H9 (cell line): ENCODE measurements at regions not wholly inside any gene's neighbourhood (a gene's known extent, or its start where the extent isn't known, plus 50 kb on each side); places are given as distances from the start of the nearest gene placed in this dataset.
A peak's percentile ranks its signal among the peaks of the same experiment; 100 is the strongest.

ENCODE experiments used
- DNase-seq: peaks from one replicate; pipeline ENCODE4 v3.0.0-alpha.2; 2017
- H2AFZ ChIP-seq: one replicate; pipeline ENCODE4 v1.6.1; 2013; ENCODE audit warnings: mild to moderate bottlenecking, low read length, control low read depth, moderate library complexity
- H2AK5ac ChIP-seq: 2 replicates; pipeline ENCODE4 v1.6.1; 2013; ENCODE audit warnings: low read length, control low read depth, mixed read lengths; ENCODE audit not compliant: insufficient read length
- H2BK120ac ChIP-seq: one replicate; pipeline ENCODE4 v1.6.1; 2013; ENCODE audit warnings: low read depth, mild to moderate bottlenecking, low read length, control low read depth, inconsistent platforms; ENCODE audit not compliant: poor library complexity, severe bottlenecking
- H2BK12ac ChIP-seq: 2 replicates; pipeline ENCODE4 v1.6.1; 2013; ENCODE audit warnings: low read length, control low read depth, mixed read lengths, low read depth; ENCODE audit not compliant: insufficient read length
- H2BK15ac ChIP-seq: 2 replicates; pipeline ENCODE4 v1.6.1; 2013; ENCODE audit warnings: low read depth, low read length, control low read depth
- H2BK20ac ChIP-seq: one replicate; pipeline ENCODE4 v1.6.1; 2013; ENCODE audit warnings: low read depth, mild to moderate bottlenecking, low read length, control low read depth, inconsistent platforms; ENCODE audit not compliant: poor library complexity, severe bottlenecking
- H2BK5ac ChIP-seq: 2 replicates; pipeline ENCODE4 v1.6.1; 2013; ENCODE audit warnings: low read length, control low read depth, mixed read lengths; ENCODE audit not compliant: insufficient read length
- H3K14ac ChIP-seq: 2 replicates; pipeline ENCODE4 v1.6.1; 2013; ENCODE audit warnings: low read length, control low read depth; ENCODE audit not compliant: insufficient read depth
- H3K18ac ChIP-seq: 2 replicates; pipeline ENCODE4 v1.6.1; 2013; ENCODE audit warnings: low read depth, mild to moderate bottlenecking, mixed read lengths, low read length, control low read depth; ENCODE audit not compliant: insufficient read length
- H3K23ac ChIP-seq: 2 replicates; pipeline ENCODE4 v1.6.1; 2013; ENCODE audit warnings: low read length, control low read depth, mixed read lengths, low read depth; ENCODE audit not compliant: insufficient read length
- H3K23me2 ChIP-seq: 2 replicates; pipeline ENCODE4 v1.6.1; 2013; ENCODE audit warnings: low read depth, mild to moderate bottlenecking, mixed read lengths, low read length, control low read depth; ENCODE audit not compliant: insufficient read length, poor library complexity, severe bottlenecking
- H3K27ac ChIP-seq: 2 replicates; pipeline ENCODE4 v1.5.1; 2013; ENCODE audit warnings: low read length, control low read depth, mixed read lengths, low read depth; ENCODE audit not compliant: insufficient read length
- H3K27me3 ChIP-seq: 2 replicates; pipeline ENCODE4 v1.6.1; 2013; ENCODE audit warnings: low read length, control low read depth, inconsistent platforms; ENCODE audit not compliant: insufficient read depth
- H3K4ac ChIP-seq: 2 replicates; pipeline ENCODE4 v1.6.1; 2013; ENCODE audit warnings: low read depth, mild to moderate bottlenecking, control low read depth, inconsistent platforms, low read length, moderate library complexity
- H3K4me1 ChIP-seq: 2 replicates; pipeline ENCODE4 v1.6.1; 2013; ENCODE audit warnings: low read length, control low read depth, inconsistent platforms; ENCODE audit not compliant: insufficient read depth
- H3K4me2 ChIP-seq: 2 replicates; pipeline ENCODE4 v1.6.1; 2013; ENCODE audit warnings: low read length, control low read depth, mixed read lengths; ENCODE audit not compliant: insufficient read length, insufficient read depth
- H3K56ac ChIP-seq: 2 replicates; pipeline ENCODE4 v1.6.1; 2013; ENCODE audit warnings: low read depth, mild to moderate bottlenecking, mixed read lengths, low read length, control low read depth; ENCODE audit not compliant: insufficient read length
- H3K79me1 ChIP-seq: 2 replicates; pipeline ENCODE4 v1.6.1; 2013; ENCODE audit warnings: low read depth, mild to moderate bottlenecking, moderate library complexity, low read length, control low read depth, inconsistent platforms; ENCODE audit not compliant: insufficient read depth, poor library complexity, severe bottlenecking
- H3K79me2 ChIP-seq: 2 replicates; pipeline ENCODE4 v1.6.1; 2013; ENCODE audit warnings: low read length, control low read depth, inconsistent platforms; ENCODE audit not compliant: insufficient read depth
- H3K9ac ChIP-seq: 2 replicates; pipeline ENCODE4 v1.6.1; 2013; ENCODE audit warnings: low read length, control low read depth, mixed read lengths; ENCODE audit not compliant: insufficient read length; ENCODE audit errors: extremely low read depth
- H3K9me3 ChIP-seq: one replicate; pipeline ENCODE4 v1.6.1; 2013; ENCODE audit warnings: low read depth, low read length, inconsistent platforms; ENCODE audit not compliant: control insufficient read depth
- H3T11ph ChIP-seq: one replicate; pipeline ENCODE4 v1.6.1; 2013; ENCODE audit warnings: mild to moderate bottlenecking, low read length, control low read depth, inconsistent platforms
- H4K20me1 ChIP-seq: one replicate; pipeline ENCODE4 v1.6.1; 2013; ENCODE audit not compliant: control insufficient read depth, insufficient read length, insufficient read depth
- H4K5ac ChIP-seq: 2 replicates; pipeline ENCODE4 v1.6.1; 2013; ENCODE audit warnings: low read depth, mild to moderate bottlenecking, mixed read lengths, low read length, control low read depth; ENCODE audit not compliant: insufficient read length
- H4K8ac ChIP-seq: replicated peaks from 2 replicates; pipeline ENCODE4 v1.6.1; 2013; ENCODE audit warnings: low read length, control low read depth, mixed read lengths, low read depth; ENCODE audit not compliant: insufficient read length
- H4K91ac ChIP-seq: 2 replicates; pipeline ENCODE4 v1.6.1; 2013; ENCODE audit warnings: low read depth, mild to moderate bottlenecking, moderate library complexity, mixed read lengths, low read length, control low read depth; ENCODE audit not compliant: insufficient read length
- H3K27ac Mint-ChIP-seq, 3 experiments: 2 replicates in 2 of 3; 3 replicates in 1 of 3; pipeline ENCODE4 v1.8.0; 2020 to 2021; ENCODE audit warnings: mixed read lengths in 3 of 3, mild to moderate bottlenecking in 1 of 3, moderate library complexity in 1 of 3
- H3K27me3 Mint-ChIP-seq: 2 replicates; pipeline ENCODE4 v1.8.0; 2021; ENCODE audit warnings: low read depth, mild to moderate bottlenecking, moderate library complexity, mixed read lengths
- H3K36me3 Mint-ChIP-seq, 3 experiments: 2 replicates in 2 of 3; 3 replicates in 1 of 3; pipeline ENCODE4 v1.8.0; 2020 to 2021; ENCODE audit warnings: low read depth in 3 of 3, mixed read lengths in 3 of 3; ENCODE audit not compliant: insufficient read depth in 1 of 3
- H3K4me1 Mint-ChIP-seq, 2 experiments: 2 replicates each; pipeline ENCODE4 v1.8.0; 2020; ENCODE audit warnings: mixed read lengths in 2 of 2
- H3K4me3 Mint-ChIP-seq, 2 experiments: 2 replicates in 1 of 2; 3 replicates in 1 of 2; pipeline ENCODE4 v1.8.0; 2020 to 2021; ENCODE audit warnings: mild to moderate bottlenecking in 2 of 2, mixed read lengths in 2 of 2, moderate library complexity in 1 of 2
- H3K9me3 Mint-ChIP-seq, 2 experiments: 2 replicates in 1 of 2; 3 replicates in 1 of 2; pipeline ENCODE4 v1.8.0; 2020; ENCODE audit warnings: mild to moderate bottlenecking in 2 of 2, mixed read lengths in 2 of 2, moderate library complexity in 1 of 2
- CTCF ChIP-seq: fragments of 200-600 bp; sonication (generic); conservative IDR thresholded peaks from 3 replicates; pipeline ENCODE4 v1.8.0; 2021; ENCODE audit warnings: antibody characterized with exemption, mild to moderate bottlenecking
- WGBS: extraction: QIAGEN DNeasy Blood & Tissue Kit; methylation state at CpG from one replicate; pipeline ENCODE4 v1.1.7; 2013; ENCODE audit warnings: missing lambda C conversion rate, low lambda C conversion rate, mixed read lengths; ENCODE audit not compliant: insufficient read length; ENCODE audit errors: extremely low coverage; 5-methylcytosine and 5-hydroxymethylcytosine counted together

GRCh38 chr5:121797681-121798518, 53.8 kb upstream of the FTMT start:
- H3T11ph ChIP-seq, result no peak overlapping the region
- H3K23me2 ChIP-seq, result no peaks in the 10 kb centered on the region
- H3K79me1 ChIP-seq, result no peaks in the 10 kb centered on the region
- no peaks in the 10 kb centered on the region for H3K4me1 ChIP-seq
- H3K79me2 ChIP-seq, result no peaks in the 10 kb centered on the region
- no peak overlapping the region for H4K91ac ChIP-seq
- no peak overlapping the region for H2BK12ac ChIP-seq
- H3K27ac Mint-ChIP-seq, result peak overlapping the region in 2 of 3 experiments; percentile 13 to 50; a peak in 3 of 7 replicates
- WGBS, result no CpG with 5 or more reads among the region's 9 CpGs
- no peak overlapping the region for H2BK120ac ChIP-seq
- H3K56ac ChIP-seq, result no peak overlapping the region
- H3K4me1 Mint-ChIP-seq, result peaks cover 11 to 13% of the 10 kb centered on the region in 2 experiments; a peak in 3 of 4 replicates
- no peaks in the 10 kb centered on the region for H3K9me3 ChIP-seq
- H4K8ac ChIP-seq, result no peak overlapping the region
- no peaks in the 10 kb centered on the region for H3K27me3 ChIP-seq
- H3K9me3 Mint-ChIP-seq, result no peaks in the 10 kb centered on the region
- H3K27ac ChIP-seq, result no peak overlapping the region
- no peak overlapping the region for H2BK5ac ChIP-seq
- TF ChIP-seq CTCF, result no peak
- H2BK20ac ChIP-seq, result no peak overlapping the region
- no peak overlapping the region for H2AFZ ChIP-seq
- no peak overlapping the region for H3K4ac ChIP-seq
- H2BK15ac ChIP-seq, result no peak overlapping the region
- no peak overlapping the region for H2AK5ac ChIP-seq
- H3K14ac ChIP-seq, result no peak overlapping the region
- H4K20me1 ChIP-seq, result no peaks in the 10 kb centered on the region
- no peak overlapping the region for H3K4me2 ChIP-seq
- no peak overlapping the region for H3K23ac ChIP-seq
- no peaks in the 10 kb centered on the region for H3K27me3 Mint-ChIP-seq
- no peak overlapping the region for H3K9ac ChIP-seq
- no peak overlapping the region for H3K4me3 Mint-ChIP-seq
- DNase-seq, result no peak
- H3K18ac ChIP-seq, result no peak overlapping the region
- no peaks in the 10 kb centered on the region for H3K36me3 Mint-ChIP-seq
- no peak overlapping the region for H4K5ac ChIP-seq
